Fibroblast of villous mesenchyme (primary cell): ENCODE measurements at regions not wholly inside any gene's neighbourhood (a gene's known extent, or its start where the extent isn't known, plus 50 kb on each side); places are given as distances from the start of the nearest gene placed in this dataset.
"Not testable (repeated sequence)": the region's sequence is repeated elsewhere in the genome, so short reads cannot be mapped to it uniquely, and the experiment has no call there.

Experiments
- DNase-seq: peaks from one replicate; pipeline ENCODE4 v3.0.0-alpha.2; 2010; ENCODE audit warnings: low read depth
- H3K4me3 ChIP-seq: 2 replicates; pipeline ENCODE4 v1.5.1; 2011; ENCODE audit warnings: low read depth, mild to moderate bottlenecking, low read length
- TF ChIP-seq, protein P1 (sequence below): IDR thresholded peaks from 2 replicates; pipeline ENCODE4 v1.5.1; 2012; ENCODE audit warnings: low read depth, mild to moderate bottlenecking, low read length; ENCODE audit not compliant: insufficient read depth

DNA sequence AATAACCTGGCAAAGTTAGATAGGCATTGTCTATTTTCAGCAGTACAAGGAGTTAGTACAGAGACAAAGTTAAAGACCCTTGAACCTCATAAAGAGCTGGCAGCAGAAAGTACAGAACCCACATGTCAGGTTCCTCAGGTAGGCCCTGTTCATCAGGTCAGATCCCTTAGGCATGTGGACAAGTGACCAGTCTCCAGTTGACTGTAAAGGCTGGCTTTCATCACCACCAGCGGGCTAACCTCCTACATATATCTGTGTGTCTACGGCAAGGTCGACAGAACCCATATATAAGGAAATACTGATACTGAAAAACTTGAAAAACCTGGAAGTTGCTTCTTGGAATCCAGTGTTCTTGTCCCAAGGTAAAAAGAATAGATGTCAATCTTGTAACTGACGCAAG, 223.1 kb upstream of the SGK1 start:
- no peak overlapping the region for H3K4me3 ChIP-seq
- DNase-seq: no peak
- TF ChIP-seq, protein P1, sequence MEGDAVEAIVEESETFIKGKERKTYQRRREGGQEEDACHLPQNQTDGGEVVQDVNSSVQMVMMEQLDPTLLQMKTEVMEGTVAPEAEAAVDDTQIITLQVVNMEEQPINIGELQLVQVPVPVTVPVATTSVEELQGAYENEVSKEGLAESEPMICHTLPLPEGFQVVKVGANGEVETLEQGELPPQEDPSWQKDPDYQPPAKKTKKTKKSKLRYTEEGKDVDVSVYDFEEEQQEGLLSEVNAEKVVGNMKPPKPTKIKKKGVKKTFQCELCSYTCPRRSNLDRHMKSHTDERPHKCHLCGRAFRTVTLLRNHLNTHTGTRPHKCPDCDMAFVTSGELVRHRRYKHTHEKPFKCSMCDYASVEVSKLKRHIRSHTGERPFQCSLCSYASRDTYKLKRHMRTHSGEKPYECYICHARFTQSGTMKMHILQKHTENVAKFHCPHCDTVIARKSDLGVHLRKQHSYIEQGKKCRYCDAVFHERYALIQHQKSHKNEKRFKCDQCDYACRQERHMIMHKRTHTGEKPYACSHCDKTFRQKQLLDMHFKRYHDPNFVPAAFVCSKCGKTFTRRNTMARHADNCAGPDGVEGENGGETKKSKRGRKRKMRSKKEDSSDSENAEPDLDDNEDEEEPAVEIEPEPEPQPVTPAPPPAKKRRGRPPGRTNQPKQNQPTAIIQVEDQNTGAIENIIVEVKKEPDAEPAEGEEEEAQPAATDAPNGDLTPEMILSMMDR: no peak

DNA sequence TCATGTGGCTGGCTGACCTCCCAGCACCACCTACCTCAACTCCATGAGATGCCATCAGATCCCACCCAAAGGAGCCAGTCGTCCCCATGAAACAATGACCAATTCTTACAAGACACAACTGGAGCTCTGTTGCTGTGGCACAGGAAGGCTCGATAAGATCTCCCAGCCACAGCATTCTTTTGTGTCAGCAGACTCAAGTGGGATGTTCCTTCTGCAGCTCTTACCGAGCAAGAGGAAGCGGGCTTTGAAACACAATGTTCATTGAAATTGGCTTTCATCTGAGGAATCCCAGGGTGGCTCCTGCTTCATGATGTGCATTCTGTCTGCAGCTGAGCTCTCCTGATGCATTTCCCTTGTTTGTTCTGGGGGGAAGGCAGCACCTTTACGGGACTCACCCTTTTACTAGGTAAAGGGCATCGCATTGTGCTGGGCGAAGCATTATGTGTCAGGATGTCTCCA, 222.0 kb upstream of the SGK1 start:
- no peak for DNase-seq
- TF ChIP-seq, protein P1: no peak

DNA sequence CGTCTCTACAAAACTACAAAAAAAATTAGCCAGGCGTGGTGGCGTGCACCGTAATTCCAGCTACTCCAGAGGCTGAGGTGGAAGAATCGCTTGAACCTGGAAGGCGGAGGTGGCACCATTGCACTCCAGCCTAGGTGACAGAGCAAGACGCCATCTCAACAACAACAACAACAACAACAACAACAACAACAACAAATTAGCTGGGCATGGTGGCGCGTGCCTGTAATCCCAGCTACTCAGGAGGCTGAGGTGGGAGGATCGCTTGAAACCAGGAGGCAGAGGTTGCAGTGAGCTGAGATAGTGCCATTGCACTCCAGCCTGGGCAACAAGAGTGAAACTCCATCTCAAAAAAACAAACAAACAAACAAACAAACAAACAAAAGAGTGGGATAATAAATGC, 219.9 kb upstream of the SGK1 start:
- not testable (repeated sequence) for H3K4me3 ChIP-seq, DNase-seq

More for the DNA sequence above, 222.0 kb upstream of the SGK1 start:
- H3K4me3 ChIP-seq: no peak overlapping the region

DNA sequence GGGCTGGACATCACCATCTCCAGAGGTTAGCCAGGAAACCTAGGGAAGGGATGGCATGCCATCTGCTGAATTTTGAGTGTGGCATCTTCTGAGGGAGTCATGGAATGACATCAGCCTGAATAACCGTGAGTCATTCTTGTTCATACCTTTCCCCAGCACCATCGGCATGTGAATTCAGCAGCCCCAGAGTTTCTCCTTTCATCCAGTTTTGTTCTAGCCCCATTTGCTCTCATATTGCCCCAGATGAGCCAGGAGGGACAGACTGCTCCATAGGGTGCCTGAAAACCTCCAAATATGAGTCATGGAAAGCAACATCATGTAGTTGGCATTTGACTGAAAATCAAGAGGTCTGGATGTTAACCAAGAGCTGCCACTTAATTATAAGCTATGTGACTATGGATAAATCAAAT, 219.2 kb upstream of the SGK1 start:
- TF ChIP-seq, protein P1: no peak
- H3K4me3 ChIP-seq: no peak overlapping the region
- DNase-seq: peak; percentile 37

DNA sequence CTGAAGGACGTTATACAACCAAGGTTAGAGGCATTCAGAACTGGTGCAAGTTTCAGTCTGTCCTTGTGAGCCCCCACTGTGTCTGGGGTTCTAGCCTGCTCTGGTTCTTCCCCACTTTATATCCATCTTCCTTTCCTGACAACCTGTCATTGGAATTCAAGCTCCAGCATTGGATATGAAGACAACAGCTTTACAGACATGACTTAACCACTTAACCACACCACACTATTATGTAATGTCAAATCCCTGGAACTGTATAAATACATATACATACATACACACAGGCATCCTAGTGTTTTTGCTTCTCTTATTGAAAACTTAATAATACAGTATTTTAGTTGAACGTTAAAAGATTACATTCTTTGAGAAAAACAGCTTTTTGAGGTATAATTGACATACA, 217.9 kb upstream of the SGK1 start:
- no peak overlapping the region for H3K4me3 ChIP-seq
- TF ChIP-seq, protein P1: no peak
- no peak for DNase-seq

DNA sequence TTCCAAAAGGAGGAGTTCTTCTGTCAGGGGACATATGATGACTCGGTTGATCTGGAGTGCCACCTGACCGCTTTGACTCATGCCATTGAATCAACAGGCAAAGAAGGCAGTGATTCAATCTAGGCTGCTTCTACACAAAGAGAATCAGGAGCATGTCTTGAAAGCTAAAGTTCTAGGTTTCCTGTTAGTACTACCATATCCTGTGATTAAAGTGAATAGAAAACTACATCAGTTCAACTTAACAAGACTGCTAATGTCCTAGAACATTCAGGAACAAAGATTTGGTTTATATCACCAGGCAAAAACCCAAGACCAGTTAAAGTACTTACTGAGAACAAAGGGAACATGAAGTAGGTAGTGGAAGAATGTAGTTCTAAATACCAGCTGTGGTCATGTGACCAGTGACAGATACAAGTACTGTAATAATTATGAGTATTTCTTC, 216.8 kb upstream of the SGK1 start:
- DNase-seq: no peak
- H3K4me3 ChIP-seq: no peak overlapping the region
- TF ChIP-seq, protein P1: no peak

DNA sequence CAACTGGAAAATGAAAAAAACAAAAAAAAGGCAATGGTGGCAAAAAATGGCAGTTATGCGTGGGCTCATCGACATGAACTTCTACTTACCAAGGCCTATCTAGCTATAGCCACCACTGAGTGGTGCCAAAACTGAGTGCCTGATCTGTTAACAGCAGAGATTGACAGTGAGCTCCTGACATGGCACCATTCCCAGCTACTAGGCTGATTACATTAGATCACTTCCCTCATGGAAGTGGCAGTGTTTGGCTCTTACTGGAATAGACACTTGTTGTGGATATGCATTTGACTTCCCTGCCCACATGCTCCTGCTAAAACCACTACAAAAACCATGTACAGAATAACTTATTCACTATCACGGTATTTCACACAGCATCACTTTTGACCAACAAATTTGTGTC, 216.1 kb upstream of the SGK1 start:
- TF ChIP-seq, protein P1: no peak
- no peak for DNase-seq
- no peak overlapping the region for H3K4me3 ChIP-seq
